HG03342 (cell line): ENCODE measurements at regions not wholly inside any gene's neighbourhood (a gene's known extent, or its start where the extent isn't known, plus 50 kb on each side); places are given as distances from the start of the nearest gene placed in this dataset.

Experiments
- ATAC-seq: cut with Tn5 transposase; IDR thresholded peaks from one replicate; pipeline ENCODE4 v1.9.1; 2021; ENCODE audit warnings: mild to moderate bottlenecking, moderate library complexity; ENCODE audit not compliant: unreplicated experiment

DNA sequence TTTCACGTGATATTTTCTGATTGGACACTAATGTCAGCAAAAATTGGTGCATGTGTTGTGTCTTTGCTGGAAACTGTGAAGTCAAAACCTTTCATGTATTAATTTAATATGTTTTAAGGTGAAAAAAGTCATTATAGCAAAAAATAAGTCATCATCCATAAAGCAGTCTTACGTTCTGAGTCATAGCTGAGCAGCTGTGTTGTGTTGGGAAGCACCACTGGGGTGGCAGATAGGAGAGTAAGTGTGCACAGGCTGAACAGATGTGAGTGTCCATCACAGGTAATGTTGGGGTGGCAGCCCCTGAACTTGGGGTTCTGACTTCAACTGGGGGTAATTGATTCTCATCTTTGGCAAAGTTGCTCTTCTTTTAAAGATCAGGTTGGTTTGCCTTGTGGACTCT, 156.8 kb downstream of the NXNL2 start:
- no peak for ATAC-seq

DNA sequence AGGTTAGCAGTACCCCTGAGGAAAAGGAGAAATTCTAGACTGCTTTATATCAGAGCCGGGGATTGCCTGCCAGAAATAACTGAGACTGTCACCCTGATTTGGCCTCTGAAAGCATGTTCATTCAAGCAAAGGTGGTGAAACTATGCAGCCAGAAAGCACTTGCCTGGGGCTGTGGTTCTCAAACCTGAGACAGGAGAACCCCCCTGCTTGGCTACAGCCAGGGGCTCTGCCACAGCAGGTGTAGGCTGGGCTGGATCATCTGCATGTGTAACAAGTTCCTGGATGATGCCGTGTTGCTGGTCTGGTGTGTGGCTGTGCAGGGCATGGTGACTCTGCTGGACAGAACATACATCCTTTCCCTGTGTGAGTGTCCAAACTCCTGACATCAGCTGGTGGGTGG, 157.8 kb downstream of the NXNL2 start:
- ATAC-seq: no peak

DNA sequence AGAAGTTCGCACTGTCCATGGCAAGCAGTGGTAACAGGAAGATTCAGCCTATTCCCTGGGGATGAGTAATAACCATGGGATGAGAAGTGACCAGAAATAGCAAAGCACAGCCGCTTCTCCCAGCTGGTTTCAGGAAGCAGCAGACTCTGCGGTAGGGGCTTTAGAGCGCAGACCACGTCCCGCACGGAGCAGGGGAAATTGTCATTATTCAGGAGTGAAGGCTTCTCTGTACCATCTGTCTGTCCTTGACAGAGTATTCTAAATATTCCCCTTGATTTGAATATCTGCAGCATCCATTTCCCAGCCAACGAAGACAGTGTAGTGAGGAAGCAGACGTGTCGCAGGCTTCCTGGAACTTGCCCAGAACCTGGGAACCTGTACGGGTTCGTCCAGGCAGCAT, 159.6 kb downstream of the NXNL2 start:
- ATAC-seq: no peak

DNA sequence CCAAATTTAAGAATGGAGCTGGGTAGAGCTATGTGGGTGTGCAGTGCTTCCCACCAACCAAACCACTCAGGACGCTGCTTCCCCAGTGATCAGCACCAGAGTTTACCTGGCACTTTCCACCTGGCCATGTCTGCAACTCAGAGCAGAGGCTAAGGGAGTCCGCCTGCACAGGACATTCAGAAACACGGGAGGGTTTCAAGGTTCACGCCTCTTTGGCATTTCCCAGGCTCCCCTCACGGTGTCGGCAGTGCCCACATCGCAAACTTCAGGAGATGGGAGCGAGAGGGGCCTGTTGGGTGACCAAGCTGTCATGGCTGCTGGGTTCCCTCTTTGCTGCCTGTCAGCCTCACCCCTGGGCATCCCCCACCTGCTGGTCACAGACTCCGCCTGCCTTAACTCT, 161.5 kb downstream of the NXNL2 start:
- no peak for ATAC-seq

DNA sequence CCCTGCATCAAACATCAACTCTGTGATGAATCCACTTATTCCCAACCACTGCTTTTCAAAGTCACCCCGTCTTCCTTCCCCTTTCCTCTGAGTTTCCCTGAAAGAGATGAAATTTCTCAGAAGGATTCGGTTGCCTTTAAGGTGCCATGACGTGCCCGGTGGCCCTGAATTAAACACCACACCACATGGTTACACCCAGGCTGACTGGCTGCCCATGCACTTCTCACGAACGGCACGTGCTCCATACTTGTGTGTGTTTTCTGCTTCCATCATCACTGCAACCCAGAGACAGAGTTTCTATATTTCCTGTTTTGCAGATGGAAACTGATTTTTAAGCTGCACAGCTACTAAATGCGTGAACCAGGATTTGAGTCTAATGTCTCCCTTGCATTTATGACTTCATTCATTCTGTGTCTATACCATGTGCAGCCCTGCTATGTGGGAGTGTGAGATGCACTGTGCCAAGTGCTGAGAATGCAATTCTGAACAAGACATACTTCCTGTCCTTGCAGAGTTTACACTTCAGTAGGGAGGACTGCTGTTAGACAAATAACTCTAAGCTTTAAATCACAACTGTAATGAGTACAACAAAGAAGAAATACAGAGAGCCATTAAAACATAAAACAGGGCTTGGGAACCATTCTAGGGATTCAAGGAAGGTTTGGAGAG, 162.9 kb downstream of the NXNL2 start:
- no peak for ATAC-seq

DNA sequence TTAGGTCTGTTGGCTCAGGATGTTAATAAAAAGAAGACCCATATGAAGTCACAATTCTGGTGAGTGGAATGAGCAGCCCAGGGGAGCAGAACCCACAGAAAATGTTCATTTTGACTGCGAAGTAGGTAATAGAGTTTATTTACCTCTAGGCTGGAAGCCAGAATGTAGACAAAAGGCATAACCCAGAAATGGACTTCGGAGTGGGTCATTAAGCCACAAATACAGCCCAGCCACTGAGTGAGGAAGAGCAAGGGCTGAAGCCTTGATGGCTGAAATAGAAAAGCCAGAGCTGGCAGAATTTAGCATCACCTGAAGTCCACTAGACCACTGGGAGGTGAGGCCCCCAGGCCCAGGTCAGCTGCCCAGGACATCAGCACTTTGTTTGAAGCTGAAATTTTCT, 168.0 kb downstream of the NXNL2 start:
- ATAC-seq: no peak

DNA sequence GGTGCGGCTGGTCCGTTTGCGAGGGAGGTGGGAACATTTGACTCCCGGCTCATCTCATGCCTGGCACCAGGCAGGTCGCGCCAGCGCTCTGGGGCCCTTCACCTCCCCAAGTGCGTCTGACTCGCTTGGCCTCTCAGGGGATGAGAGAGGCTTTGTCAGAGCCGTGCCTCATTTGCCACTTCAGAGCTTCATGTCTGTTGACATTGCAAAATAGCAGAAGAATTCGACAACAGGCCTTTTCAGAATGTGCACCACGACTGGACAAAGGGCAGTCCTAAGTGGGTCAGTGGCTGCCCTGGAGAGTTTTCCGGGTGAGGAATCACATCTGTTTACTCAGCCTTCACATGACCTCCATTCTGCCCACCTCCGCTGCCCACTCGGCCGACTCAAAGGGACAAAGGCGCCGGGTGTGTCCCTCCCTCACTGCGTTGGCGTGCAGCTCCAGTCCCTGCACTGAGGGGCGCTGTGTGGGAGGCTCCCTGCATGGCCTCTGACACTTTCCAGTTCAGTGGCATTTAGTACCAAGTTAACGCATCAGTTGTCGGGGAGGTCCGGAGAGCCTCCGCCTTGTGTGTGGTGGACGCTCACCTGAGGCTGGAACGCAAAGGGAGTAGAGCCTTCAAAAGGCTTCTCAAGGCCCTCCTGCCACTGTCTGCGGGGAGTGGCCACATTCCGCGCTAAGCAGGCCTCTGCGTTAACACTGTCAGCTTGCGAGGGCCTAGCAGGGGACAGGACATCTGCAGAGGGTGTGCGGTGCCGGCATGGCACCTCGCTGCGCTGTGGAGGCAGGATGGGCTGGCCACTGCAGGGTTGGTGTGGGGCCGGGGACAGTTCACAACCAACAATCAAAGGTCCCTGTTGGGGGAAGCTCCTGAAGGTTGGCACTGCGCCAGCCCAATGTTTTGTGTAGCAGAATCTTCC, 171.5 kb downstream of the NXNL2 start:
- no peak for ATAC-seq

DNA sequence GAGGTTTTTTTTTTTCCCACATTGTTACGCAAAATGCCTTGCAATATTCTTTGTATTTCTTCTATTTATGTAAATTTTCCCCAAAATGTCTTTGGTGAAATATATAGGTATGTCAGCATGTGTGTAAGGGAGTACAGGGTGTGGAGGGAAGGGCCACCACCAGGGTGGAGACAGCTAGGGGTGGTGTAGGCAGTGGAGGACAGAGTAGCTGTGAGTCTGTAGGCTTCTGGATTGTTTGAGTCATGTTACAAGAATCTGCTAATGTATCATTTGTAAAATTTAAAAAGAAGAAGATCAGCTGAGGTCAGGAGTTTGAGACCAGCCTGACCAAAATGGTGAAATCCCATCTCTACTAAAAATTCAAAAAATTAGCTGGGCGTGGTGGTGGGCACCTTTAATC, 175.5 kb downstream of the NXNL2 start:
- ATAC-seq: no peak

DNA sequence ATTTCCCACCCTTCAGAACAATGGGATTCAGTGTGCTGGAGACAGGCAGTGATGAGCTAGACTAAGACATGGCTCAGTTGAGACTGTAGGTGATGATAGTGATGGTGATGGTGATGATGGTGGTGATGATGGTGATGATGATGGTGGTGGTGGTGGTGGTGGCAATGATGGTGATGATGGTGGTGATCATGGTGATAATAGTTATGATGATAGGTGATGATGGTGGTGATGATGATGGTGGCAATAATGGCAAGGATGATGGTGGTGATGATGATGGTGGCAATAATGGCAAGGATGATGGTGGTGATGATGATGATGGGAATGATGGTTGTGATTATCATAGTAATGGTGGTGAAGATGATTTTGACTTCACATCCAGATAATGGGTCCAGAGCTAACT, 176.7 kb downstream of the NXNL2 start:
- no peak for ATAC-seq

DNA sequence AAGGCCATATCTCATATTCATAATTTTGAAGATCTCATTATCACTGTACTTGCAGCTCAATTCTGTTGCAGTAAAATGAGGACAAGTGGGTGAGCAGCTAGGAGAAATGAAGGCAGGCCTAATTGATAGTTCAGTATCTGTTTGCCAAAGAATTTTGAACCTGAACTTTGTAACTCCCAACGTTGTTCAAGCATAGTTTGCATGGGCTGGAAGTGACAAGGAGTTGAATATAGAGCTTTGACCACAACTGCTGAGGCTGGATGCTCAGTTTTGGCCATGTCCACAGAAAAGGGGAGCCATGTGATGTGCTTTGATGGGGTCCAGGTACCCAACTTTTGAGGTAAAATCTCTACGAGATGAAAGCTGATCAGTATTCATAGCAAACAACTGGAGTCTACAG, 177.5 kb downstream of the NXNL2 start:
- no peak for ATAC-seq

DNA sequence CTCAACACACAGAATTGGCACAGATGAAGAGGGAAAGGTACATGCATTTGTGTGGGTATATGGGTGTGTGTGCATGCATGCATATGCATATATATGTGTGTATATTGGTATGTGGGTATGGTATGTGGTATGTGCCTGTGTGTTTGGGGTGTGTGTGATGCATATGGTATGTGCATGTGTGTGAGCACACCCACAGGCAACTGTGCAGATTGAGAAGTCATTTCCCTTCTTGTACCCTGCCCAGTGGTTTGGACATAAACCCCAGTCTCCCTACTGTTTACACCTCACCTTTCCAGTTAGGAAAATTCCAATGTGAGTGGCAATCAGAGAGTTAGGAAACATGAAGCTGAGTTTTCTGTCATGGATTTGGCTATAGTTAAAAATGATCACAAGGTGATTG, 178.0 kb downstream of the NXNL2 start:
- no peak for ATAC-seq

DNA sequence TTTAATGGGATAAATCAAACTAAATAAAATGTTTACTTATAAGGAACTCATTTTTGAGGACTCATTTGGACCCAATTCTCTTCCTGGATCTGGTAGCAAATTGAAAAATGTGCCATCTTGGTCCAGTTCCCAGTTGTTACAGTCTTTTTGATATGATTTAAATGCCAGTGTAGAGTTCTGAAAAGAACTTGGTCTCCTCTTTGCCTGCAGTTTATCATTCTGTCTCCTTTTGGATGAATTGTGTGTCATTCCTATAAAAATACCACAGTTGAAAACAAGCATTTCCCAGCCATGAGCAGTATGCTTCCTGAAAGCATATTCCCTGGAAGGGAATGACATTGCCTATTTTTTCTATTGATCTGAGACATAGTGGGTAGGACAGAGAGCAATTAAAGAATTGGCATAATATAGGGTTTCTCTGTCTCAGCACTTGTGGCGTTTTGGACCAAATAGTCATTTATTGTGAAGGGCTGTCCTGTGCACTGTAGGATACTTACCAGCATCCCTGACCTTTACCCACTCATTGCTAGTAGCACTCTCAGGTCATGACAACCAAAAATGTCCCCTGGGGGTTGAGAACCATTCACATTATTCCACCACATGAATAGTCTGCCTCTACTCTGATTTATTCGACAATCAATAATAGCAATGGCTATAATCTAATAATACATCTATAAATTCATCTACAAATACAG, 181.8 kb downstream of the NXNL2 start:
- ATAC-seq: no peak

DNA sequence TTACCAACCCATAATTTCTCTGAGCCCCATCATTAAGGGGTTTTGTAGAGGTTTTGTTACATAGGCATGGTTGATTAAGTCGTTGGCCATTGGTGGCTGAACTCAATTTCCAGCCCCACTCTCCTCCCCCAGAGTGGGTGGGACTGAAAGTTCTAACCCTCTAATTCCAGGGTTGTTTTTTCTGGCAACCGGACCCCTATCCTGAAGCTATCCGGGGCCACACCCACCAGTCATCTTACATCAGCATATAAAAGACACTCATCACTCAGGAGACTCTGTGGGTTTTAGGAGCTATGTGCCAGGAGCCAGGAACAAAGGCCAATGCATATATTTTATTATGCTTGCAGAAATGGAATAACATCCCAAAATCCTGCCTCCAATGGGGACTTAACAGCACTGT, 186.0 kb downstream of the NXNL2 start:
- ATAC-seq: no peak

DNA sequence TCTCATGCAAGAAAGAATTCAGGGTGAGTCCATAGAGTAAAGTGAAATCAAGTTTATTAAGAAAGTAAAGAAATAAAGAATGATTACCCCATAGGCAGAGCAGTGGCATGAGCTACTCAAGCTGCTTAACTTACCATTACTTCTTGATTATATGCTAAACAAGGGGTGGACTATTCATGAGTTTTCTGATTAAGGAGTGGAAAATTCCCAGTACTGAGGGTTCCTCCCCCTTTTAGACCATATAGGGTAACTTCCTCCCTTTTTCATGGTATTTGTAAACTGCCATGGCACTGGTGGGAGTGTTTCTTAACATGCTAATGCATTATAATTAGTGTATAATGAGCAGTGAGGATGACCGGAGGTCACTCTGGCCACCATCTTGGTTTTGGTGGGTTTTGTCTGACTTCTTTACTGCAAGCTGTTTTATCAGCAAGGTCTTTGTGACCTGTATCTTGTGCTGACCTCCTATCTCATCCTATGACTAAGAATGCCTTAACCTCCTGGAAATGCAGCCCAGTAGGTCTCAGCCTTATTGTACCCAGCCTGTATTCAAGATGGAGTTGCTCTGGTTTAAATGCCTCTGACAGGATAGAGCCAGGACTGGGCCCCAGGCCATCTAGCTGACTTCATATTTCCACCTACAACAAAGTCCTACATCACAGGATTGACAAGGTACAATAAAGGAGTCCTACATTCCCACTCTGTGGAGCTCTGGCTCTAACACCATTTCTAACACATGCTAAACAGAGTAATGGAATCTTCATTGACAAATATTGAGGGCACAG, 186.7 kb downstream of the NXNL2 start:
- ATAC-seq: no peak

DNA sequence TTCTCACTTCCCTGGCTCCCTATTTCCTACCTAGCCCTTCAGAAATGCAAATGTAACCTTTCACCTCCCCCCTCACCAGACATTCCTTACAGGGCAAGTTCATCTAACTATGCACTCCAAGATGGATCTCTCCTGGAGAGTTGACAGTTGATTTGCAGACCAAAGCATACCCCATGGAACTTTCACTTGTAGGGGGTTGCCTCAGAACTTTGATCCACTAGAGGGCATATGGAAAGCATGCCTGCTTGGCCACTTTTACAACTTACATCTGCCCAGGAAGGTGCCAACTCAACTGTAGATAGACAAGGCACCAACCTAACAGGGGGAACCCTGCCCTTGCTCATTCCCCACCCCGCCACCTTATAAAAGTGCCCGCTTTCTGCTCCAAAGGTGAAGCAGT, 187.8 kb downstream of the NXNL2 start:
- ATAC-seq: no peak

DNA sequence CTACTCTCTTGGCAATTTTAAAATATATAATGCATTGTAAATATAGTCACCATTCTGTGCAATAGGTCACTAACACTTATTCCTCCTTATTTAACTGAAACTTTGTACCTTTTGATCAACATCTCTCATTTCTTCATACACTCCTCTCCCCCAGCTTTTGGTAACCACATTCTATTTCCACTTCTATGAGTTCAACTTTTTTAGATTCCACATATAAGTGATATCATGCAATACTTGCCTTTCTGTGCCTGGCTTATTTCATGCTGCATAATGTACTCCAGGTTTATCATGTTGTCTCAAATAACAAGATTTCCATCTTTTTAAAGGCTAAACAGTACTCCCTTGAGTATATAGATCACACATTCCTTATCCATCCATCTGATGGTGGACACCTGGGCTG, 188.8 kb downstream of the NXNL2 start:
- ATAC-seq: no peak

DNA sequence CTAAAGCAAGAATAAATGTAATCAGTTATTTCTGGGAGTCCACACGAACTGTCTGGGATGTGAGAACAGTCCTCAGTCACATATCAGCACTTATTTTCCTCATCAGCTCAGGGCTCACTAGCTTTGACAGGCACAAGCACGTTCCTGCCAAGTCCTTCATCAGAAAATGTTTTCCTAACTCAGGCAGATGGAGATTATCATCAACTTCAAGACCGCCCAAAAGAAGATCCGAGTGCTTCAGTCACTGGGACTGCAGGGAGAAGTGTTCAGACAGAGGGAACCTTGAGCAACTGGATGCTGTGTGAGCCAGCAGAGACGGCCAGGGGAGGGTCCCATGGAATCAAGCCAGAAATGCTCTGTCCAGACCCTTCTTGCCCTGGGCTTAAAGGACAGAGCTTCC, 189.4 kb downstream of the NXNL2 start:
- ATAC-seq: no peak

DNA sequence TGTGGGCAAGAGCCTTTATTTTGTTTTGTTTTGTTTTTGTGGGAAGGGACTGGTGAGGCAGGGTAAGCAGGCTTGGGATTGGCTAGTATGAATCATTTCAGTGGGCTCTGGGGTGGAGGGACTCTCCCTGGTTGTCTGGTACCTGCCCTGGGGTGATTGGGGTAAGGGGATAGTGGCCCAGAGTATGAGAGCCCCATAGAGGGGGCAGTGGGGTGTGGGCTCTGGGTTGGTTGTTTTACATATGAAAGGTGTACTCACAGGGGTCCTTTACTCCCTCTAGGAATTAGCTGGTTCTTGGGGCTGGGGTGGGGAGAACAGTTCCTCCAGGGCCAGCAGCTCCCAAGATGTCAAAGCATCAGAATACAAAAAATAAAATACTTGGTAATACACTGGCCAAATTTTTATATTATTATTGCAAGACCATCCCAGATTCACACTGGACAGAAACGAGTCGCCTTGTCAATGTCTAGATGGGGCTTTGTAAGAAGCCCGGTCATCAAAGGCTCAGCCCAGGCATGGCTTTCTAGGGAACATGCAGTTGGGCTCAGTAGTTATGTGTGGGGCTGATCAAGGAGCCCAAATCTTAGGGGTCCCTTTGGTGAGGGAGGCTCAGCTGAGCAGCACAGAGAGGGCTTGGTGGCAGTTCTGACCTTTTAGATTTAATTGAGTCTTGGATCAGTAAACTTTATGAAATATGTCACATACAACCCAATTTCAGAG, 190.5 kb downstream of the NXNL2 start:
- no peak for ATAC-seq

DNA sequence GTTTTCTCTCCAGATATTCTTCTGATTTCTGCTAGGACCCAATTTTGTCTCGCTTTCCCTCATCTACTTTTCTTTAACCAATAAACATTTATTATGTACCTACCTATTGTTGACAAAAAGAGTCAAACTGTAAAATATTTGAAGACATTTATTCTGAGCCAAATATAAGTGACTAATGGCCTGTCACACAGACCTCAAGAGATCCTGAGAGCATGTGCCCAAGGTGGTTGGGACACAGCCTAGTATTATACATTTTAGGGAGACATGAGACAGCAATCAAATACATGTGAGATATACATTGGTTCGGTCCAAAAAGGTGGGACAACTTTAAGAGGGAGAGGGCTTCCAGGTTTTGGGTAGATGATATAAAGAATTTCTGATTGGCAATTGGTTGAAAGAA, 191.8 kb downstream of the NXNL2 start:
- no peak for ATAC-seq

DNA sequence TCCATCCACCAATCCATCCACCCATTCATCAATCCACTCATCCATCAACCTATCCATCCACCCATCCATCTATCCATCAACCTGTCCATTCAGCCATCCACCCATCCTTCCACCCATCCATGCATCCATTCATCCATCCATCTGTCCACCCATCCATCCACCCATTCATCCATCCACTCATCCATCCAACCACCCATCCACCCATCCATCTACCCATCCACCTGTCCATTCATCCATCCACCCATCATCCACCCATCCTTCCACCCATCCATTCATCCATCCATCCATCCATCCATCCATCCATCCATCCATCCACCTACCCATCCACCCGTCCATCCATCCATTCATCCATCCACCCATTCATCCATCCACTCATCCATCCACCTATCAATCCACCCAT, 195.8 kb downstream of the NXNL2 start:
- ATAC-seq: no peak
